ENCODE measurements at regions not wholly inside any gene's neighbourhood (a gene's known extent, or its start where the extent isn't known, plus 50 kb on each side); places are given as distances from the start of the nearest gene placed in this dataset.

GRCh38 chr2:180520206-180520605 is 460.2 kb upstream of the UBE2E3 start:
- ATAC-seq (ENCODE audit: low read depth) (no peak), DNase-seq (peak; percentile 18)
- no peaks in the 10 kb centered on the region for H3K36me3 ChIP-seq (ENCODE audit: control insufficient read depth, insufficient read depth, low read length)
- H4K5ac ChIP-seq (ENCODE audit: low read depth, low read length): no peak overlapping the region
- no peak overlapping the region for H3K56ac ChIP-seq (ENCODE audit: extremely low read depth, insufficient read depth, low read length)
- no peak overlapping the region for H3K27ac ChIP-seq (ENCODE audit: insufficient read depth, low read length)
- H3K9ac ChIP-seq (ENCODE audit: low read depth, low read length): no peak overlapping the region
- H2BK5ac ChIP-seq (ENCODE audit: low read depth, low read length, poor library complexity, severe bottlenecking): no peak overlapping the region
- no peaks in the 10 kb centered on the region for H3K9me3 ChIP-seq (ENCODE audit: control insufficient read depth, insufficient read depth, low read length)
- peak overlapping the region; percentile 37; the same call in 1 of the 2 replicates for H3K23ac ChIP-seq (ENCODE audit: low read depth, low read length)
- H2BK15ac ChIP-seq (ENCODE audit: low read depth, low read length): peak overlapping the region; percentile 91; the same call in 1 of the 3 replicates
- H2BK120ac ChIP-seq (ENCODE audit: low read depth, low read length): peak overlapping the region; percentile 79
- in situ Hi-C loops (cut with MboI; ENCODE audit: low sequenced_read_pairs) (no loop called here), dilution Hi-C loops (cut with HindIII; ENCODE audit: low sequenced_read_pairs, unreplicated experiment) (no loop called here), intact Hi-C loops (cut with micrococcal nuclease) (loop anchor here (2.0 to 5.0 kb wide), 2 partner anchors 461 to 532 kb away; partner anchors contain the start of gene UBE2E3)
- peak overlapping the region; percentile 61 for H3K4ac ChIP-seq (ENCODE audit: low read depth, low read length)
- 0 out of 2 replicates have a peak, but pooled peaks cover 3% of the 10 kb centered on the region for H3K9me1 ChIP-seq (ENCODE audit: insufficient read depth, low read length)
- H2AK5ac ChIP-seq (ENCODE audit: low read depth, low read length): peak overlapping the region; percentile 45; the same call in 1 of the 2 replicates
- no peaks in the 10 kb centered on the region for H3K27me3 ChIP-seq (ENCODE audit: control insufficient read depth, insufficient read depth, low read length)
- peaks cover 8% of the 10 kb centered on the region for H3K4me1 ChIP-seq (ENCODE audit: control insufficient read depth, insufficient read depth, low read length)
- peak overlapping the region; percentile 25 for H2AFZ ChIP-seq (replicated peaks; ENCODE audit: low read length, poor library complexity)
- BruUV-seq (replicated peaks): no TSS peak
- TF ChIP-seq, protein P1, sequence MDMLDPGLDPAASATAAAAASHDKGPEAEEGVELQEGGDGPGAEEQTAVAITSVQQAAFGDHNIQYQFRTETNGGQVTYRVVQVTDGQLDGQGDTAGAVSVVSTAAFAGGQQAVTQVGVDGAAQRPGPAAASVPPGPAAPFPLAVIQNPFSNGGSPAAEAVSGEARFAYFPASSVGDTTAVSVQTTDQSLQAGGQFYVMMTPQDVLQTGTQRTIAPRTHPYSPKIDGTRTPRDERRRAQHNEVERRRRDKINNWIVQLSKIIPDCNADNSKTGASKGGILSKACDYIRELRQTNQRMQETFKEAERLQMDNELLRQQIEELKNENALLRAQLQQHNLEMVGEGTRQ (IDR thresholded peaks at IDR 0.05; ENCODE audit: low read depth, low read length): no peak
- TF ChIP-seq, protein P2, sequence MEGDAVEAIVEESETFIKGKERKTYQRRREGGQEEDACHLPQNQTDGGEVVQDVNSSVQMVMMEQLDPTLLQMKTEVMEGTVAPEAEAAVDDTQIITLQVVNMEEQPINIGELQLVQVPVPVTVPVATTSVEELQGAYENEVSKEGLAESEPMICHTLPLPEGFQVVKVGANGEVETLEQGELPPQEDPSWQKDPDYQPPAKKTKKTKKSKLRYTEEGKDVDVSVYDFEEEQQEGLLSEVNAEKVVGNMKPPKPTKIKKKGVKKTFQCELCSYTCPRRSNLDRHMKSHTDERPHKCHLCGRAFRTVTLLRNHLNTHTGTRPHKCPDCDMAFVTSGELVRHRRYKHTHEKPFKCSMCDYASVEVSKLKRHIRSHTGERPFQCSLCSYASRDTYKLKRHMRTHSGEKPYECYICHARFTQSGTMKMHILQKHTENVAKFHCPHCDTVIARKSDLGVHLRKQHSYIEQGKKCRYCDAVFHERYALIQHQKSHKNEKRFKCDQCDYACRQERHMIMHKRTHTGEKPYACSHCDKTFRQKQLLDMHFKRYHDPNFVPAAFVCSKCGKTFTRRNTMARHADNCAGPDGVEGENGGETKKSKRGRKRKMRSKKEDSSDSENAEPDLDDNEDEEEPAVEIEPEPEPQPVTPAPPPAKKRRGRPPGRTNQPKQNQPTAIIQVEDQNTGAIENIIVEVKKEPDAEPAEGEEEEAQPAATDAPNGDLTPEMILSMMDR (conservative IDR thresholded peaks at IDR 0.05; ENCODE audit: low read depth, low read length): 0 out of 2 replicates have a peak, but pooled peaks have one; percentile 16
- peak; percentile 37 for TF ChIP-seq RAD21 (IDR thresholded peaks at IDR 0.05; ENCODE audit: low read length)
- TF ChIP-seq, protein P3, sequence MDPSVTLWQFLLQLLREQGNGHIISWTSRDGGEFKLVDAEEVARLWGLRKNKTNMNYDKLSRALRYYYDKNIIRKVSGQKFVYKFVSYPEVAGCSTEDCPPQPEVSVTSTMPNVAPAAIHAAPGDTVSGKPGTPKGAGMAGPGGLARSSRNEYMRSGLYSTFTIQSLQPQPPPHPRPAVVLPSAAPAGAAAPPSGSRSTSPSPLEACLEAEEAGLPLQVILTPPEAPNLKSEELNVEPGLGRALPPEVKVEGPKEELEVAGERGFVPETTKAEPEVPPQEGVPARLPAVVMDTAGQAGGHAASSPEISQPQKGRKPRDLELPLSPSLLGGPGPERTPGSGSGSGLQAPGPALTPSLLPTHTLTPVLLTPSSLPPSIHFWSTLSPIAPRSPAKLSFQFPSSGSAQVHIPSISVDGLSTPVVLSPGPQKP (IDR thresholded peaks at IDR 0.05; ENCODE audit: borderline replicate concordance, low read depth, low read length): no peak
- H3K4me2 ChIP-seq (ENCODE audit: low read depth, low read length): no peak overlapping the region
- H4K91ac ChIP-seq (ENCODE audit: insufficient read depth, low read depth, low read length): peak overlapping the region; percentile 31
- no peak overlapping the region for H3K18ac ChIP-seq (ENCODE audit: low read depth, low read length)
- no peak overlapping the region for H3K4me3 ChIP-seq (ENCODE audit: insufficient read depth, low read depth, low read length)
- ChIA-PET POLR2A (ENCODE audit: unreplicated experiment) (no interaction called here), CTCF (interaction anchor here (1.0 to 1.6 kb wide), 3 partner anchors 13 to 938 kb away, joined by 3 to 5 read pairs (median 3); no protein-coding TSS in a partner anchor)
- H2BK20ac ChIP-seq (ENCODE audit: low read depth, low read length): peak overlapping the region; percentile 67
- H3K79me1 ChIP-seq (ENCODE audit: low read depth in 1 of 2, low read length in 2 of 2): no peaks in the 10 kb centered on the region
- peak overlapping the region; percentile 26 to 70; a peak in 2 of 4 replicates for H4K8ac ChIP-seq (ENCODE audit: low read depth in 2 of 2, low read length in 2 of 2)
- no peak overlapping the region for H2AK9ac ChIP-seq (replicated peaks; ENCODE audit: low read depth, low read length, poor library complexity)
- no peaks in the 10 kb centered on the region for H4K20me1 ChIP-seq (ENCODE audit: insufficient read depth, low read length)
- peak overlapping the region; percentile 38 for H3K14ac ChIP-seq (replicated peaks; ENCODE audit: low read depth, low read length)
